ENCODE measurements at regions not wholly inside any gene's neighbourhood (a gene's known extent, or its start where the extent isn't known, plus 50 kb on each side); places are given as distances from the start of the nearest gene placed in this dataset.

DNA sequence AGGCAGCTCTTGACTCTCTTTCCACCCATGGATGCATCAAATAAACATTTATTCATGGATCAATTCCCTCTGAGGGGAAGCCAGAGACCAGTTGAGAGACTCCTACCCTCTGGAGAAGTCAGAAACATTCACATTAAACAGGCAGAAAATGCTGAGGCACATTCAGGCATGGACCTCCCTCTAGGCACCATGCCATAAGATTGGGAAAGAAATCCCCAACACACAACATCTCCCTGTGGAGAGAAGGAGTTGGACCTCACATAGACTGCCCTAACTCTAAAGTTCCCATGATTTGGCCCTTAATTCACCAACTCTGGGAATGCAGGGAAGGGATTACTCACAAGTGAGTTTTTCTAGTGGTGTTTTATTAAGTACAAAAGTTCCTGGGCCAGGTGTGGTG is 415.3 kb upstream of the C1orf87 start:
- DNase-seq (ENCODE audit: low read depth in 4 of 4, low spot score in 3 of 4): no peak

DNA sequence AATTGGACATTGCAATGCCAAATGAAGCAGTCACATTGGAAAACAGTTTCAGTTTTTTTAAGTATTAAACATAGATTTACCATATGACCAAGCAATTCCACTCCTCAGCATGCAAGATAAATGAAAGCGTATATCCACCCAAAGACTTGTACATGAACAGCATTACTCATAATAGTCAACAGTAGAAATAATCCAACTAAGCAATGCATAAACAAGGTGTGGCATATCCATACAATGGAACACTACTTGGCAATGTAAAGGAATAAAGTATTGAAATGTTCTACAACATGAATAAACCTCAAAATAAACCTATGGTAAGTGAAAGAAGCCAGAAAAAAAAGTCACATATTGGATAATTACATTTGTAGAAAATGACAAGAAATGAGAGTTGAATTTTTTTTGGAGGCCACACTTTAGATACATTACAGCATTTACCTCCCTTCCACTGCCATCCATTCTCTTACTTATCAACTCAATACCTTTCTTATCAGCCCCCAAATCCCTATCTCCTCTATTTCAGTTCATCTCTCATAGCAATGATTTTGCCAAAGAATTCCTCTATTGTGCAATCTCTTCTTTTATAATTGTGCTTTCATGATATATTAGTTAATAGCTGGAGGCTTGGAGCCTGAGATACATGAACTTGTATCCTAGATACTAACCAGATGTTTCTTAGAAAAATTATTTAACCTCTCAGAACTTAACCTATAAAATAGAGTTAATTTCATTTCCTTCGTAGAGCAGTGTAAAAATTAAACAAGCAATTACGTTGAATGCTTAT is 414.2 kb upstream of the C1orf87 start:
- no peak for DNase-seq (ENCODE audit: low read depth in 4 of 4, low spot score in 3 of 4)

DNA sequence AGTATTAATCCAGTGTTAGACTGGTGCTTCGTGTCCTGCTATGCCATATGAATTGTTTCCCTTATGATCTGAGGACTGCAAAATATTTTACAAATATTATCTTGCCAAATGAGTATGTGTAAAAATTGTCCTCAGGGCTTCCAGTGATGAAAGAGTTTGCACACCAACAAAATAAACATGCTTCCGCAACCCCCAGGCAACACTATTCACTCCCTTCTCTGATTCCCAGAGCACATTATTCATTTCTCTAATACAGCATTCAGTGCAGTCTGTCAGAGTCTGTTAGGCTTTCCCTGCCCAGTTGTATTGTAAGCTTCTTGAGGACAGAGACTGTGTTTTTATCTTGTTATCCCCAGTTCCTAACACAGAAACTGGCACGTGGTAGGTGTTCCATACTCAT is 409.9 kb upstream of the C1orf87 start:
- DNase-seq (ENCODE audit: low read depth in 4 of 4, low spot score in 3 of 4): no peak

DNA sequence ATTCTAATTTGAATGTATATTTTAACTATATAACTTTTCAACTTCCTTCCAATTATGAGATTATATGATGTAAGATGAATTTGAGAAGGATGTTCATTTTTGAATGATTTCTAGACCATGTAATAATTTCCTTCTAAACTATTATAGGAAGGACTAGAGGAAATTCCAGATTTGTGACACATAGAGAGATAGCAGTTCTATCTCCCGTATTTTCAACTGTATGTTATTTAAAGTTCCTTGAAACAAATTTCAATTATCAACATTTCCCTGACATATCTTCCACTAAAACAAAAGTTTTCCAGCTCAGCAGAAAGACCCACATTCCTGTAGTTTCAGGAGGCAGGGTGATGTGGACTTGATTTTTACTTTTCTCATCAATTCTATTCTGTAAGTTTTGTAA is 396.7 kb upstream of the C1orf87 start:
- no peak for DNase-seq (ENCODE audit: low read depth in 4 of 4, low spot score in 3 of 4)

DNA sequence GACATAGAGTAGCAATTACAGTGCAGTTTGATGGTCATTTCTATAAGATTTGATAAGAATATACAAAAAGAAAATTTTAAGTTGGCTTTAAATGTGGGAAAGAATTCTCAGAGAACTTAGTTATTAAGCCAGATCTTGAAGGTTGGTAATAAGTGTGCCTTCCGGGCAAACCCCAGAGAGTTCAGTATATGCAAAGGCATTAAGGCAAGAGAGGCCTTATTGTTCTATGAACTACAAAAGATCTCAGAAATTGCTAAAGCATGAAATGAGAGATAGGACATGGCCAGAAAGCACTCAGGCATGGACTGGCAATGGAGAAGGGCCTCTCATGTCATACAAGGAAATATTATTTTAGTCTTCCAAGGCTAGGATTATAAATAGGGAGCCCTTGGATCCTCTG is 390.2 kb upstream of the C1orf87 start:
- no peak for DNase-seq (ENCODE audit: low read depth in 4 of 4, low spot score in 3 of 4)

DNA sequence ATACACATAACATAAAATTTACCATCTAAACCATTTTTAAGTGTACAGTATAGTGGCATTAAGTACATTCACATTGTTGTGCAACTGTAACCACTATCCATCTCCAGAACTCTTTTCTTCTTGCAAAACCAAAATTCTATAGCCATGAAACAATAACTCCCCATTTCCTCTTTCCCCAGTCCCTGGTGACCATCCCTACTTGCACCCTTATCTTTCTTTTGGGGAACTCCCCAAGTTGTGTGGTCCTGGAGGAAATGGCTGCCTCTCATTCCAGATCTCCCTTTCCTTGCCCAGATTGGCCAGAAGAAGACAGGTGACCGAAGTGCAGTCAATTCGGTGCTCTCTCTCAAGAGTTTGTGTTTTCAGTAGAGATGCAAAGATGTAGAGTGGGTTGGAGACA is 389.6 kb upstream of the C1orf87 start:
- no peak for DNase-seq (ENCODE audit: low read depth in 4 of 4, low spot score in 3 of 4)

DNA sequence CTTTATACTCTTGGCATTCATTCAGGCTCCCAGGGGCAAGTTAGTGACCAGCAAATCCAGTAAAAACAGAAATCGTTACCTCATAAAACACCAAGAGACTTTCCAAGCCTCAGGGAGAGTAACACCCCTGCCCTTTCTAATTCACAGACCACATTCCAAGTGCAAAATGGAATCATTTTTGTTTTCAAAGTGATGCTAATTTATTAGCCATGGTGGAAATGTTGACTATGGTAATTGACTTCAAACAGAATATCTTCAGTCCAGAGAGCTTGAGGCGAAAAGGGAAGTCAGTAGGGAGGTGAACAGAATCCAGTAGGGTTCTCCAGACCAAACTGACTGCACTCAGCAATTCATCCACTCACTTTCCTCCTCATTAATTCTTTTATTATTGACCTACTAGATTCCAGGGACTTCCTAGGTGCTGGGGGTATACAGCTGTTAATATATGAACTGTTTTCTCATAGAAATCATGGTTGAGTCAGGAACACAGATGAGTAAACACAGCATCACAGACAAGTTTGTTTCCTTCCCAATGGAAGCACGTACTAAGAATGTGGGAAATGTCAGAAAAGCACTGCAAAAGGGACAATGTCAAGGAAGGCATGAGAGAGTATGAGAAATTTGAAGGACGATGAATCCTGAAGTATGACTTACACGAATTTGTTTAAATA is 388.5 kb upstream of the C1orf87 start:
- DNase-seq (ENCODE audit: low read depth in 4 of 4, low spot score in 3 of 4): no peak

DNA sequence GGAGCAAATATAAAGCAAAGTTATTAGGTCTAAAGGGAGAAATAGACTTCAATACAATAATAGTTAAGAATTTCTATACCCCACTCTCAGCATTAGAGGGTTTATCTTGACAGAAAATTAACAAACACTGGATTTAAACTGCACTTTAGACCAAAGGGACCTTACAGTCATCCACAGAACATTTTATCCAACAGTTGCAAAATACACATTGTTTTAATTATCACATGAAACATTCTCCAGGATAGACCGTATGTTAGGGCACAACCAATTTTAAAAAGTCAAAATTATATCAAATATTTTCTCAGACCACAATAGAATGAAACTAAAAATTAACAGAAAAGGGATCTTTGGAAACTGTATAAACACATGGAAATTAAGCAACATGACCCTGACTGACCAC is 384.5 kb upstream of the C1orf87 start:
- no peak for DNase-seq (ENCODE audit: low read depth in 4 of 4, low spot score in 3 of 4)

DNA sequence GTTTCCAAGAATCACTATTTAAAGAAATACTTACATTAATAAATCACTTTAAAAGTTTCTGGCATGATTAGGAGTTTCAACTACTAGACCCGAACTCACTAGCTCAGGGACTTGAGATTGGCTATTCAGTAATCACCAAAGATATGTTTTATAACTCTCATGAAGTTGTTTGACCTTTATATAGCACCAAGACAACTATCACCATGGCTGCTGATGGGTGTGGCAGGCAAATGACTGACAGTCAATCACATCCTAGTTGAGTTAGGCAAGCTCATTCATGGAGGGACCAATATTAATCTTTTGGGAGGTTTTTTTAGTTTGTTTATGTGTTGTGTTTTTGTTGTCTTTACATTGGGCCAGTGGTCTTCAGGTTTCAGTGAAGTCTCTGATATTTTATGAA is 376.3 kb upstream of the C1orf87 start:
- no peak for DNase-seq (ENCODE audit: low read depth in 4 of 4, low spot score in 3 of 4)

DNA sequence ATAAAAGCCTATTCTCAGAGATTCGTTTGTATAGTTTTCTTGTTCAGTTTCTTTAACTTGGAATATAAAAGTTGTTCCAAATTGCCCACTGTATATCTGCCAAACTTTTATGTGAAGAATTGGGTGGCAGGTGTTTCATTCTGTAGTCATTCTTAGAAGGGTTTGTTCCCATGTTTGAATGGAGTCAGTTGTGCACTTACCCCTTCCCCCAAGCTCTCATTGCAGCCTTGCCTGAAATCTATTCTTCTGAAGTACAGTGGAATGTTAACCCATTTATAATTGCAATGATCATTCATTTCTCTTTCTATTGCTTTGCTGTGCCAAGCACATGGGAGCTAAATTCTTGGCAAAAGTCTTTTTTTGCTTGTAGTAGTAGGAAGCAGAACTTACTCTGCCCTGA is 375.3 kb upstream of the C1orf87 start:
- no peak for DNase-seq (ENCODE audit: low read depth in 4 of 4, low spot score in 3 of 4)

DNA sequence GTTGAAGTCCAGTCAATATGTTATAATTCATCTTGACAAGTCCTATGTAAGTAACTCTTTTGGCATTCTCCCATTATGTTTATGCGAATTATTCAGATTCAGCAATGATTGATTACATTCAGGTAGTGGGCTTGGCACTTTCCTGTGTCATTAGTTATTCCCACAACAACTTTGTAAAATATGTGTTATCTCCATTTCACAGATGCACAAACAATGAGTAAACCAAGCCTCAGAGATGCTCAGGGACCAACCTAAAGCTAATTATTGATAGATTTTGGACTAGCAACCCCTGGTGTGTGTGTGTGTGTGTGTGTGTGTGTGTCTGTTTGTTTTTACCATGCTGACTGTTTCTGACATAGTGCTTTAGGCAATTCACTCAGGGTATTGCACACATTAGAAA is 371.1 kb upstream of the C1orf87 start:
- DNase-seq (ENCODE audit: low read depth in 4 of 4, low spot score in 3 of 4): no peak

DNA sequence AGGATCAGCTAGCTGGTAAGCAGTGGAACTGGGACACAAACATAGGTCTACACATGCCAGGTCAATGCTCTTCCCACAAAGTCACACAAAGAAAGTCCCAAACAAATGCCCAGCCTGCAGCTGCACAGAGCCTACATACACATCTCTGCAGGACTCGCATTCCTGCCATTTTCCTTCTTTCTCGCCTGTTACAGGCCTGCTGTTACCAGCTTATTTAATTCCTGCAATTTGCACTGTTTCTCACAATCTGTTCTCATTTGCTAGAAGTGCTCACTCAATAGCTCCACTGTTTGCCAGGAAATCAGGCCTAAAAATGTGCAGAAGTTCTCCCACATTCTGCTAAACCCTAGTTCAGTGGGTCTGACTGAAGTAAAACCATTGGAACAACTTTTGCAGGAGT is 362.6 kb upstream of the C1orf87 start:
- no peak for DNase-seq (ENCODE audit: low read depth in 4 of 4, low spot score in 3 of 4)

DNA sequence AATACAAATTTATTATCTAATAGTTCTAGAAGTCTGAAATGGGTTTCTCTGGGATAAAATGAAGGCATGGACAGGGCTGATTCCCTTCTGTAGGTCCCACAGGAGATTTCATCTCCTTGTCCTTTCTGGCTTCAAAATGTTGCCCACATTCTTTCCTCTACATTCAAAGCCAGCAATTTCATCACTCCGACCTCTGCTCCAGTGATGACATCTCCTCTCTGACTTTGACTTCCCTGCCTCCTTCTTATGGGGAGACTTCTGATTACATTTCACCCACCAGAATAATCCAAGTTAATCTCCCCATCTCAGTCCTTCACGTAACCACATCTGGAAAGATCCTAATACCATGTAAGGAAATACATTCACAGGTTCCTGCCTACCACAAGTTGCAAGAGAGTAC is 358.0 kb upstream of the C1orf87 start:
- DNase-seq (ENCODE audit: low read depth in 4 of 4, low spot score in 3 of 4): no peak

DNA sequence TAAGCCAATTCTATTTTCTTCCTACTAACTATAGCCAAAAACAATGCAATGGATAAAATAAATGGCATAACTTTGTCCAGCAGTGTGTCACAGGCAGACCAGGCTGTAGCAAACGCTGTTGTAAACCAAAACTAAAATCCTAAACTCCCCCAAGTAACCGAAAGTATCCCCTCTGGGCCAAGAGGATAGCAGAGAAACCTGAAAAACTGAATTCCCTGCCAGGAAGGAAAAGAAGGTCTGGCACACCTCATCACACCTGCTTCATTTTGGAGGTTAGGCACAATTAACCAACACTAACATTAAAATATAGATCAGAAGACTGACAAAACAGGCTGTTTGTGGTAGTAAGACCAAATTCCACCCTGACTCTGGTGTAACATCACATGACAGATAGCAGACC is 356.8 kb upstream of the C1orf87 start:
- no peak for DNase-seq (ENCODE audit: low read depth in 4 of 4, low spot score in 3 of 4)

DNA sequence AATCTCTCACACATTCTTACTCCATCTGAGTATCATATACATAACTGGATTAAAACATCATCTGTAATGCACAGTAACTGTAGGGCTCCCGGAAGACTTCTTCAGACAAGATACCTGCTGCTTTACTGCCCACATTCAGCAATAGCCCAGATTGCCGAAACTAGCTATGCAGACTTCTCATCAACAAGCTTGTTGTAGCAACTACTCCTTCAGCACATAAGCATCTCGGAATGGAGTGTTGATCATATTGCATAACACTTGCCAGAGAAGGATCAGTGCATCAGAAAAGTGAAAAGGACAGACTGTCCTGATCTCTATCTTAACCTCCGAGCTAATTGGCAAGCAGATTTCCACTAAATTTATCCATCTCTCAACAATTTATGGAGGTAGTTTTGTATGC is 354.6 kb upstream of the C1orf87 start:
- no peak for DNase-seq (ENCODE audit: low read depth in 4 of 4, low spot score in 3 of 4)

DNA sequence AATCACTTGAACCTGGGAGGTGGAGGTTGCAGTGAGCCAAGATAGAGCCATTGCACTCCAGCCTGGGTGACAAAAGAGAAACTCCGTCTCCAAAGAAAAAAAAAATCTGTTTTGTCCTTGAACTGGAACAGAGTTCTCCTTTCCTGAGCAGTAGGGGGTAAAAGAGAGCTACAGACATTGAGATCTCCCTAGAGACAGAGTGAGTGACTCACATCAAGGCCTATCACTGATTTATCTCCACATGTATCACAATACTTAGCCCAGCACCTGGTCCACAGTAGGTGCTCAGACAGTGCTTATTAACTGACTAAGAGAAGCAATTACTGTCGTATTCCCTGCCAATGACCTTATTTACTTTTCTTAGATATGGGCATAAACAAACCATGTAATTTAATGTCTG is 354.1 kb upstream of the C1orf87 start:
- DNase-seq (ENCODE audit: low read depth in 4 of 4, low spot score in 3 of 4): no peak

DNA sequence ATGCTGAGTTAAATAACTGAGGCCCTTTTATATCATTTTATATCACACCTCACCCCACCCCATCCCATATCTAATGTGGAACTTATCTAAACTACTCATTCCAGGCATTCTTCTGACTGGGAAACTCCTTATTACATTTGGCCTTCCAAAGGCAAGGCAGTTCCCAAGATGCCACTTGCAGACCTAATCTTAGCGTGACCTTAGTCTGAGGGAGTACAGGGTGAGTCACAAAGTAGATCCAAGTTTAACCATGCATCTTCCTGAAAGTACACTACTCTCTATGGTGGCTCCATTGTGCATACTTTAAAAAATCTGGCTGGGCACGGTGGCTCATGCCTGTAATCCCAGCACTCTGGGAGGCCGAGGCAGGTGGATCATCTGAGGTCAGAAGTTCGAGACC is 353.6 kb upstream of the C1orf87 start:
- no peak for DNase-seq (ENCODE audit: low read depth in 4 of 4, low spot score in 3 of 4)

DNA sequence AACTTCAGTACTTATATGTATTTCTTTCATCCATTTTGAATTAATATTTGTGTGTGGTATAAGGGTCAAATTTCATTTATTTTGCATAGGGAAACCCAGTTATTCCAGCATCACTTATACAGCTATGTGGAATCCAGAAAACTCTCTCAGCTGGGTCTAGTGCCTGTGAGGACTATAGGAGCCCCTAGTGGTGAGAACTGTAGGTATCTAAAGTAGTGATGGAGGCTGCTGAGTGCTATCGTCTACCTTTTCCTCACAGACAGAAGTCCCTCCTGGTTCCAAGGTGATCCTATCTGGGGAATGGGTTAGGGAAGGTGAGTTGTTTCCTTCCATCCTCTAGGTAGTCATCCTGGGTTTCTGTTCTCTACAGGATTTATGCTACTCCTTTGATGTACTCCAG is 352.0 kb upstream of the C1orf87 start:
- no peak for DNase-seq (ENCODE audit: low read depth in 4 of 4, low spot score in 3 of 4)

DNA sequence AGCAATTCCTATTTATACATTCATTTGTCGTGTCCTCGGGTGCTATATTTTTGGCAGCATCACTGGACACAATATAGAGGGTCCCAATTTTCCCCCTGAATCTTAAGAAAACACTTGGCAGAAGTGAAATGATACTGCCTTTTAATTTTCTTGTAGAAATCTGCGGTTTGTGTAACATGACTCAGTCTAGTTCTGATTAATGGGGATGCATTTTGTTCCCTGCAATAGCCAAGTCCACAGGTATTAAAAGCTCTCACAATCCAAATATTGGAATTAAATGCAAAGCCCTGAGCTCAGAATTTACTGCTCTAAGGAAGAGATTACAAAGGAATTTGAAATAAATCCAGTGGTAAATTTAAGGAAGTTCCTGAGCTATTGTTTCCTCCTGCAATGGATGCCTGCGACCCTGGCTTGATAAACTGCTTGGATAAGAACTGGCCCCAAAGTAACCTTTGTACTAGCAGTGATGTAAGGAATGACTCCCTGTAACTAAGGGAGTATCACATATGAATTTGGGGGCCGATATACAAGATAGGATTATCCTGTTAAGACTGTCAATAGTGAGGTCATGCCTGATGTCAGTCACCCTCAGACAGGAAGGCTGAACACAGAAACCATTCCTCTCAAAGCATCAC is 349.7 kb upstream of the C1orf87 start:
- peak in 1 of 4 donors; percentile 7 for DNase-seq (ENCODE audit: low read depth in 4 of 4, low spot score in 3 of 4)

DNA sequence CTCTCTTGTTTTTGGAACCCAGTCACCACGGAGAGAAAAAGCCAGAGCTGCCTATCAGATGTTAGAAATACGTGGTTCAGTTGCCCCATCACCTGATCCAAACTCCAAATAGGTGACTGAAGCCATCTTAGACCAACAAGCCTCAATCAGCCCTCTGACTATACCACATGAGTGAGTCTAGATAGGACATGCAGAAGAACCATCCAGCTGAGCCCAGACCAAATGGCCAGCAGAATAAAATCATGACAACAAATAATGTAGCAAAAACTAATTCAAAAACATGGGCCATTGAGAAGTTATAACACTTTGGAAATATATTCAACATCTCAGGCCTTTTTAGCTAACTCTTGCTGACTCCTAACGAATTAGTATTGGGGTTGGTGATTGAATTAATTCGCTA is 348.4 kb upstream of the C1orf87 start:
- no peak for DNase-seq (ENCODE audit: low read depth in 4 of 4, low spot score in 3 of 4)

DNA sequence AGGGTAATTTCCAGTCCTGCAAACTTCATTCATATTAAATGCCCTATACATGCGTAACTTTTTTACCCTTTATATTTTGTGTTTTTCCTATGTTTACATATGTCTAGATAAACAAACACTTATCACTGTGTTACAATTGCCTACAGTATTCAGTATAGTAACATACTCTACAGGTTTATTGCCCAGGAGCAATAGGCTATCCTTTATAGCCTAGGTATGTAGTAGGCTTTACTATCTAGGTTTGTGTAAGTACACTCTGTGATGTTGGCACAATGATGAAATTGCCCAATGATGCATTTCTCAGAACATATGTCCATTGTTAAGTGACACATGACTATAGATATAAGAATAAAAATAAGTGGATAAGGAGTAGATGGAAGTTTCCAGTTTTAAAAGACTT is 345.5 kb upstream of the C1orf87 start:
- DNase-seq (ENCODE audit: low read depth in 4 of 4, low spot score in 3 of 4): no peak

DNA sequence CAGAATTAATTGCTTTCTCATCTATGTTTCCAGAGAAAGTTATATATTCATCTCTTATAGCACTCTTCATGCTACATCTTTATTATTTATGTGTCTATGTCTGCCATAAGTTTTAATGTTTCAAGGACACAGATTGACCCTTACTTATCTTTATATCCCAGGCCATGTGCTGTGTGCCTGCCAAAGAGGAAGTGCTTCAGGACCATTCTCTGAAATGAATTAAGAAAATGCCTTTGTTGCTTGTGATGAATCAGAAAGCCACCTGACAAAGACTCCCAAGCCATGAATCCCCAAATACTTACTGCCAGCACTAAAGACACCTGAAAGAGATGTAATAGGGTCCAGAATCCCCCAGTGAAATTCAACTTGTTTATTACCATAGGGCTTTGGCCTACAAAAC is 342.1 kb upstream of the C1orf87 start:
- DNase-seq (ENCODE audit: low read depth in 4 of 4, low spot score in 3 of 4): no peak

All from left renal pelvis (tissue), 4 donors.